GM19239 (cell line): ENCODE measurements at regions not wholly inside any gene's neighbourhood (a gene's known extent, or its start where the extent isn't known, plus 50 kb on each side); places are given as distances from the start of the nearest gene placed in this dataset.
A peak's percentile ranks its signal among the peaks of the same experiment; 100 is the strongest.
"Not testable (repeated sequence)": the region's sequence is repeated elsewhere in the genome, so short reads cannot be mapped to it uniquely, and the experiment has no call there.

ENCODE experiments used
- DNase-seq: peaks from one replicate; pipeline ENCODE4 v3.0.0; 2011; ENCODE audit warnings: low spot score; ENCODE audit not compliant: insufficient read length
- FAIRE-seq: peaks from 2 replicates; lab custom pipeline; 2011; peaks lifted over from hg19 to GRCh38; lab: Jason Lieb, UNC

DNA sequence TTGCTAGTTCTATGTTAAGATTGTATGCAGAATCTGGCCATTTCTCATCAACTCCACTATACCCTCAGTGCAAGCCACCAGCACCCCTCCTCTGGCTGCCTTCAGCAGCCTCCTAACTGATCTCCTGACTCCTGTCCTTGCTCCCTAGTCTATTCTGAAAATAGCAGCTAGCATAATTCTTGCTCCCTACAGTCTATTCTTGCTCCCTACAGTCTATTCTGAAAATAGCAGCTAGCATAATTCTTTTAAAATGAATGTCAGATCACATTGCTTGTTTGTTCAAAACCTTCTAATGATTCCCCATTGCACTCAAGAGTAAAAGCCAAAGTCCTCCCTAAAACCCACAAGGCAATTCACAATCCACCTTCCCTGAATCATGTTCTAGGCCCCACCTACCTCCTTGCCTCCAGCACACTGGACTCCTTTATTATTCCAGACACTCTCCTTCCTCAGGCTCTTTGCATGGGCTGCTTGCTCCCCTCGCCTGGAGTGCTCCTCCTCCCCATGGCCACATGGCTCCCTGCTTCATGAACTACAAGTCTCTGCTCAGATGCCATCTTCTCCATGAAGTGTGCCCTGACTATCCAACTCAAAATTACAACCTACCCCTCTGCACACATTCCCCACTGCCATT is 164.2 kb upstream of the TNFAIP3 start:
- FAIRE-seq (no peak), DNase-seq (no peak)

DNA sequence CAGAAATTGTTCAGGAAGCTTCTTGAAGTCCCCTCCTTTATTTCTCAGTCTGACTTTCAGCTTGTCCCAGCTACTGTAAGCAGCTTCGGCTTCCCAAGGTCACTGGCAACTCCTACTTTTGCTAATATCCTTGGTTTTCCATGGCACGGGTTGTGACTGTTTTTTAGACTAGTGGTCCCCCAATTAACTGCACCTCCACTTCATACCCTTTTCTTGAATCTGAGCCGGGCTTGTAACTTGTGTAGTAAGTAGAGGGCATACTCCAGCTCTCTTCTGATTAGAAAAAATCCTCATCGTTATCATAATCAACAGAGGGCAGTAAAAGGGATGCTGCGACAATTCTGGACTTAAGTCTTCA is 162.3 kb upstream of the TNFAIP3 start:
- no peak for DNase-seq
- no peak for FAIRE-seq

- peak; percentile 80 for FAIRE-seq
- no peak for DNase-seq
These were observed 161.6 kb upstream of the TNFAIP3 start for GRCh38 chr6:137705160-137706082.

DNA sequence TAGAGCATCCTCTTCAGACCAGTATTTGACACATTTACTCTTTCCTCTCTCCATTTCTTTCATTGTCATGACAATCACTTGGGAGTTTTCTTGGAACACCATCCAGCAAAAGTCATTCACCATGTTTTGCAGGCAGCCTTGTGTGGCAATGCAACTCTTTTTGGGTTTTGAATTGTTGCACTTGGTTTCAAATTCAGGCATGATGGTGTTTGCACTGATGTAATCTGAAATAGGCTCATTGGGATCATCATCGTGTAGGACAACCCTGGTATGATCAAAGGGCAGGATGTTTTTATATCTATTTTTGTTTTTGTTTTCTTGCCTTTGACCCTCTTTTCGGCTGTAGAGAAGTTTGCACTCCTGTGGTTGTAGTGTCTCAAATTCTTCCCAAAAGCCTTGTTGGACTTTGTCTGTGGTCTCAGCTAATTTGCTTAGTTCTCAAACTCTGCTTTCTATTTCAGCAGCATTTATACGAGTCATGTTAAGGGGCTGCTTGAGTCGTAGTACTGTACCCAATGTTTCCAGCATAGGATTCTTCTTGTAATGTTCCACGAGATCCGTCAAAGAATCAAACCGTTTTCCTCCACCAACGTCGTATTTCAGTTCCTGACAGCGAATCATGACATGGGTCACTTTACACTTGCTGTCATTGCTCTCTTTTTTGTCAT is 160.8 kb upstream of the TNFAIP3 start:
- FAIRE-seq, result peak; percentile 83
- no peak for DNase-seq

DNA sequence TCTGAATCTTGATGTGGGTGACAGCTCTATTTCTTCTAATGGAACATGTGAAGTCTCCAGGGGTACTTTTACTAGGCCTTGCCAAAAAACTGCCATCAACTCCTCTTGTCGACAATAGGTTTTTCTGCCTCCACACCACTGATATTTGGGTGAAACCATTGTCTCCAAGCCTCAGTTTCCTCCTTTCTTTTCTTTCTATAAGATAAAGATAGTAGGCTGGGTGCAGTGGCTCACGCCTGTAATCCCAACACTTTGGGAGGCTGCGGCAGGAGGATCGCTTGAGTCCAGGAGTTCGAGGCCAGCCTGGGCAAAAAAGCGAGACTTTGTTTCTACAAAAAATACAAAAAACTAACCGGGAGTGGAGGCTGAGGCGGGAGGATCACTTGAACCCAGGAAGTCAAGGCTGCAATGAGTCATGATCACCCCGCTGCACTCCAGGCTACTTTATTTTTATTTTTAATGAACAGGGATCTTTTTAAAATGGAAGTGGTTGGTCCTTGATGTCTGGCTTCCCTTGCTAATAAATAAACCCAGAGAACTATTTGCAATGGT is 159.9 kb upstream of the TNFAIP3 start:
- no peak for DNase-seq
- FAIRE-seq, result no peak

DNA sequence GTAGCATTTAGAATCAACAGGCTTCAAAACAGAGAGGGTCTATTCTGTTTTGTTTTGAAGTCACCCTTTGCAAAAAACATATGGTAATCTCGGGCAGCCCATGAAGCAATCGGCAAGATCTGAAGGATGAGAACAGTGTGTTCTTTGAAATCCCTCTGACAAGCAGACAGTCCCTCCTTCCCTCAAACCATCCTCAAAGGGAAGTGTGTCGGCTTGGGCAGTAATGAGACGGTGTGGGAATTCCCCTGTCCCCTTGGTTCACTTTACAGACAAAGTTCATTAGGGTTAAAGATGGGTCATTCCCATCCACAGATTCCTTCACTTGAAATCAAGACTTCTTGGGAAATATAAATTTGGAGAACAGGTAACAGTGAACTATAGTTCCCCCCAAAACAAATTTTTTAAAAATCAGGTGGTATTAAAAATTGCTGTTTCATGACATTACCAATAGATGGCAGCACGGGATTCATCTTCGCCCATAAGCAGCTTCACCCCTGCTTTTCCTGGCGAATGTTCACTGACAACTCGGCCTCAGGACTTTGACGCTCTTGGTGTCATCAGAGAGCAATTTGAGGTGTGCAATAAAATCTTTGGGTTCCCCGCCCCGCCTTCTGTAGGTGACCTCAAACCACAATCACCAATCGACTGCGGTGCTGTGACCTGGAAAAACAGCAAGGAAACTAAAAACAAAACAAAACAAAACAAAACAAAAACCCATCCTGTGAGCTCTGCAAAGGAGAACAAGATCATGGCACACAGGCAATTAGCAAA is 159.3 kb upstream of the TNFAIP3 start:
- FAIRE-seq (peak; percentile 96), DNase-seq (peak; percentile 33)

DNA sequence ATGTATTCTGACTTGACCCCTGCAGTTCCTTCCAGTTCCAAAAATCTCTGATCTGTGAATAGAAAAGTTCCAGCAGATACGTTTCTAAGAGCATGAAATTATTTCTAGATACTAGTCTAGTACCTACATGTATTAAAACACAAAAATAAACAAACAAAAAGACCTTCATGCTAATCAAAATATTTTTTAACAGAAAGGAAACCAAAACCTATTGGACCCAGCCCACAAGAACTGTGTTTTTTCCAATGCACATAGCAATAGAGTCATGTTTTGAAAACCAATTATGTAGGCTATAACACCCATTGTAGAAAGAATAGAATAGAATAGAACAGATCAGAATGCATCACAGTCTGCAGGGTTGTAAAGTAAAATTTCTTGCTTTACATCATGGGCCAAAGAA is 158.6 kb upstream of the TNFAIP3 start:
- FAIRE-seq (no peak), DNase-seq (no peak)

GRCh38 chr6:137709424-137710236 is 157.4 kb upstream of the TNFAIP3 start:
- DNase-seq (no peak), FAIRE-seq (peak; percentile 61)

GRCh38 chr6:137711972-137712371 is 155.1 kb upstream of the TNFAIP3 start:
- no peak for DNase-seq
- FAIRE-seq, result no peak

GRCh38 chr6:137712587-137712986 is 154.5 kb upstream of the TNFAIP3 start:
- FAIRE-seq (no peak), DNase-seq (no peak)

GRCh38 chr6:137715589-137716045 is 151.4 kb upstream of the TNFAIP3 start:
- no peak for DNase-seq

DNA sequence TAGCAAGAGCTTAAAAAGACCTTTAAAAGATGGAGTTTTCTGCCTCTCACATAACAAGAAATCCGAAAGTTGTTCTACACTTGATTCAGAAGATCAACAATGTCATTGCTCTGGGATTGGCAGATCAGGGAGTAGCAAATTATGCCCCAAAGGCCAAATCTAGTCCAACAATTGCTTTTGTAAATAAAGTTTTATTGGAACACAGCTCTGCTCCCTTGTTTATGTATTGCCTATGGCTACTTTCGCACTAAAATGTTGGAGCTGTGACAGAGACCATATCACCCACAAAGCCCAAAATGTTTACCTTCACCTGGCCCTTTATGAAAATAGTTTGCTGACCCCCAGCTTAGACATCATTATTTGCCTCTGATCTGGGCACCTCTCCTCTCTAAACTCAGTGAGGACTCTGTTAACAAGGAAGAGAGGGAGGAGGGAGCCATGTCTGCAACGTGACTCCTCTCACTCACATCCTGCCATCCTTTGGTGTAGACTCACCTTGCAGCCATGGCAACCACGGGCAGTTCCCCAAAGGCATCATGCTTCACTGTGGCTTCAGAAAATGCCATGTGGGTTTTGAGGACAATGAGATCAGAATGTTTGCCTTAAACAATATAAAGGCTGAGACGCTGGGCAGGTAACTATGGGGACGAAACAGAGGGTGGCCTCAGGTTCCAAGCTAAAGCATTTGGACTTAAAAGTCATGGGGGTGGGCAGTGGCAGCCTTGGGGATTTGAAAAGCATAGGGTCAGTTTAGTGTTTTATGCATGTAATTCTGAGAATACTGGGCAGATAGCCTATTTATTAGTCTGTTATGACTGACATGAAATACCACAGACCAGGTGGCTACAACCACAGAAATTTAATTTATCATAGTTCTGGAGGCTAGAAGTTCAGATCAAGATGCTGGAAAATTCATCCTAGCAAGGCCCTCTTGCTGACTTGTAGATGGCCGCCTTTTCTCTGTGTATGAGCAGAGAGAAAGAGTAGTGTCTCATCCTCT is 149.7 kb upstream of the TNFAIP3 start:
- DNase-seq (no peak), FAIRE-seq (no peak)

More at GRCh38 chr6:137715589-137716045, 151.4 kb upstream of the TNFAIP3 start:
- FAIRE-seq, result peak; percentile 40

- FAIRE-seq, DNase-seq: not testable (repeated sequence)
These were observed 148.2 kb upstream of the TNFAIP3 start for GRCh38 chr6:137718903-137719302.

GRCh38 chr6:137722749-137723272 is 144.2 kb upstream of the TNFAIP3 start:
- peak; percentile 65 for FAIRE-seq
- no peak for DNase-seq

- FAIRE-seq (no peak), DNase-seq (no peak)
These were observed 143.6 kb upstream of the TNFAIP3 start for GRCh38 chr6:137723273-137724017.

- no peak for FAIRE-seq
- no peak for DNase-seq
These were observed 143.0 kb upstream of the TNFAIP3 start for GRCh38 chr6:137724018-137724403.
